K562 (cell line): ENCODE measurements at regions not wholly inside any gene's neighbourhood (a gene's known extent, or its start where the extent isn't known, plus 50 kb on each side); places are given as distances from the start of the nearest gene placed in this dataset.

ENCODE experiments used
- ATAC-seq: fragments of 200-7000 bp; cut with Tn5 transposase; 3 replicates; pipeline ENCODE4 v1.9.1; 2020; ENCODE audit warnings: moderate library complexity
- BruUV-seq: library from RNA; stranded (reverse); fragments of 400-500 nt; replicated peaks from 2 replicates; lab custom pipeline; 2021; lab: Mats Ljungman, UMichigan
- CTCF ChIA-PET: fragments of 300-600 bp; formaldehyde crosslinking; extraction: SDS; loops from one replicate; lab custom pipeline; 2021; ENCODE audit warnings: low intra/inter-chr PET ratio; lab: Yijun Ruan, JAX
- POLR2A ChIA-PET: fragments of 300-600, 350-650 bp; sonication (Branson Sonifier 250); formaldehyde crosslinking; extraction: SDS; loops from one replicate; lab custom pipeline; 2021; ENCODE audit warnings: antibody characterized with exemption, inconsistent platforms; lab: Yijun Ruan, JAX
- DNase-seq, 4 experiments: peaks; one replicate each; pipeline versions ENCODE4 v3.0.0 to v3.0.0-alpha.2; 2011 to 2018; ENCODE audit warnings: low spot score in 3 of 4, mixed read lengths in 3 of 4; ENCODE audit errors: extremely low read depth in 1 of 4
- FAIRE-seq: peaks from 2 replicates; lab custom pipeline; 2011; peaks lifted over from hg19 to GRCh38; lab: Jason Lieb, UNC
- H2AFZ ChIP-seq: 2 replicates; pipeline ENCODE4 v1.6.0; 2011; ENCODE audit warnings: low read depth, low read length, control low read depth, inconsistent platforms
- H3K27ac ChIP-seq: fragments of 200-600 bp; 3 replicates; pipeline ENCODE4 v1.8.0; 2011; ENCODE audit warnings: low read depth, mild to moderate bottlenecking, control low read depth, inconsistent platforms, low read length, moderate library complexity, mixed read lengths; ENCODE audit errors: extremely low read depth
- H3K27me3 ChIP-seq, 2 experiments: fragments of 300-600 bp in 1 of 2; 2 replicates in 1 of 2; 3 replicates in 1 of 2; pipeline versions ENCODE4 v1.6.0 to v1.8.0; 2011; ENCODE audit warnings: inconsistent platforms in 2 of 2, low read length in 2 of 2, mild to moderate bottlenecking in 1 of 2, mixed read lengths in 1 of 2, moderate library complexity in 1 of 2; ENCODE audit not compliant: control insufficient read depth in 2 of 2, insufficient read depth in 2 of 2
- H3K36me3 ChIP-seq: fragments of 300-600 bp; 3 replicates; pipeline ENCODE4 v1.8.0; 2011; ENCODE audit warnings: mild to moderate bottlenecking, low read length, inconsistent platforms; ENCODE audit not compliant: control insufficient read depth, insufficient read depth
- H3K4me1 ChIP-seq, 2 experiments: fragments of 200-600 bp in 1 of 2; replicated peaks in 1 of 2; 2 replicates in 1 of 2; 3 replicates in 1 of 2; pipeline versions ENCODE4 v1.5.1 to v1.8.0; 2011; ENCODE audit warnings: inconsistent platforms in 2 of 2, low read length in 2 of 2, mild to moderate bottlenecking in 1 of 2, mixed read lengths in 1 of 2, moderate library complexity in 1 of 2; ENCODE audit not compliant: control insufficient read depth in 2 of 2, insufficient read depth in 2 of 2
- H3K4me2 ChIP-seq: 2 replicates; pipeline ENCODE4 v1.6.1; 2011; ENCODE audit warnings: low read length, control low read depth, inconsistent platforms, mixed read lengths; ENCODE audit not compliant: insufficient read depth
- H3K4me3 ChIP-seq: fragments of 200-600 bp; sonication (generic), shearing (Covaris generic); 2 replicates; pipeline ENCODE4 v1.5.1; 2016; ENCODE audit warnings: control low read depth, inconsistent platforms
- H3K79me2 ChIP-seq: fragments of 200-600 bp; 3 replicates; pipeline ENCODE4 v1.8.0; 2011; ENCODE audit warnings: low read length, inconsistent platforms; ENCODE audit not compliant: control insufficient read depth, insufficient read depth
- H3K9ac ChIP-seq, 2 experiments: 2 replicates each; pipeline versions ENCODE4 v1.6.0 to v1.6.1; 2011; ENCODE audit warnings: low read depth in 2 of 2, low read length in 2 of 2, control low read depth in 1 of 2, inconsistent platforms in 1 of 2, mild to moderate bottlenecking in 1 of 2, mixed read lengths in 1 of 2; ENCODE audit not compliant: insufficient read depth in 1 of 2
- H3K9me1 ChIP-seq: one replicate; pipeline ENCODE4 v1.6.0; 2011; ENCODE audit warnings: inconsistent platforms, mild to moderate bottlenecking, low read length, moderate library complexity; ENCODE audit not compliant: control insufficient read depth, insufficient read depth
- H3K9me3 ChIP-seq: replicated peaks from 2 replicates; pipeline ENCODE4 v1.5.1; 2011; ENCODE audit warnings: low read depth, low read length, inconsistent platforms; ENCODE audit not compliant: control insufficient read depth, insufficient read depth
- H4K20me1 ChIP-seq: replicated peaks from 2 replicates; pipeline ENCODE4 v1.6.1; 2011; ENCODE audit warnings: low read length, inconsistent platforms, mixed read lengths; ENCODE audit not compliant: control insufficient read depth, insufficient read depth
- ADNP ChIP-seq: fragments of 200-800 bp; sonication (Bioruptor generic); IDR thresholded peaks from 2 replicates; pipeline ENCODE4 v1.6.1; 2016; ENCODE audit warnings: missing genetic modification characterization, missing compliant biosample characterization
- CBFA2T3 ChIP-seq: fragments of 450-650 bp; IDR thresholded peaks from 2 replicates; pipeline ENCODE4 v1.6.1; 2017
- CCNT2 ChIP-seq: IDR thresholded peaks from 2 replicates; pipeline ENCODE4 v1.6.1; 2011; ENCODE audit warnings: borderline replicate concordance, low read depth, mild to moderate bottlenecking, moderate library complexity, mixed read lengths, low read length; ENCODE audit not compliant: insufficient read length; ENCODE audit errors: extremely low read depth
- FOXK2 ChIP-seq, 2 experiments: fragments of 450-650 bp; IDR thresholded peaks in 1 of 2; conservative IDR thresholded peaks in 1 of 2; 2 replicates each; pipeline ENCODE4 v1.6.1; 2016; ENCODE audit warnings: low read depth in 2 of 2, mild to moderate bottlenecking in 1 of 2
- GABPB2 ChIP-seq: fragments of 250-450 bp; sonication (Bioruptor Pico); conservative IDR thresholded peaks from 2 replicates; pipeline ENCODE4 v1.5.1; 2021; ENCODE audit warnings: mild to moderate bottlenecking
- HDAC6 ChIP-seq: IDR thresholded peaks from 2 replicates; pipeline ENCODE4 v1.6.1; 2012; ENCODE audit warnings: low read depth, mild to moderate bottlenecking, control low read depth, inconsistent platforms, low read length, moderate library complexity
- ILF3 ChIP-seq: fragments of 450-650 bp; IDR thresholded peaks from 2 replicates; pipeline ENCODE4 v1.6.1; 2018; ENCODE audit warnings: antibody characterized with exemption, mild to moderate bottlenecking, moderate library complexity, borderline replicate concordance
- KDM5B ChIP-seq: fragments of 200-600 bp; sonication (generic); IDR thresholded peaks from 2 replicates; pipeline ENCODE4 v1.6.1; 2012; ENCODE audit warnings: low read depth, mild to moderate bottlenecking, moderate library complexity, low read length, control low read depth, inconsistent platforms; ENCODE audit not compliant: insufficient replicate concordance
- NFE2 ChIP-seq: IDR thresholded peaks from 2 replicates; pipeline ENCODE4 v1.6.1; 2014; ENCODE audit warnings: antibody characterized with exemption, low read depth
- PHB ChIP-seq: fragments of 250-450 bp; sonication (Bioruptor Pico); IDR thresholded peaks from 2 replicates; pipeline ENCODE4 v1.5.0; 2021
- POLR3A ChIP-seq: IDR thresholded peaks from 2 replicates; pipeline ENCODE4 v1.6.1; 2011; ENCODE audit warnings: borderline replicate concordance, mild to moderate bottlenecking, moderate library complexity; ENCODE audit not compliant: insufficient read length, insufficient read depth; ENCODE audit errors: extremely low read depth
- POLR3G ChIP-seq: IDR thresholded peaks from 2 replicates; pipeline ENCODE4 v1.6.1; 2011; ENCODE audit not compliant: insufficient read length, insufficient replicate concordance; ENCODE audit errors: extremely low read depth
- TEAD2 ChIP-seq: fragments of 450-650 bp; IDR thresholded peaks from 2 replicates; pipeline ENCODE4 v1.6.1; 2016; ENCODE audit warnings: missing genetic modification characterization, control low read depth, missing compliant biosample characterization
- XRCC5 ChIP-seq: fragments of 200-400 bp; formaldehyde crosslinking; IDR thresholded peaks from 2 replicates; pipeline ENCODE4 v1.6.1; 2017; ENCODE audit warnings: low read depth, mild to moderate bottlenecking, low read length
- ZNF347 ChIP-seq: fragments of 450-650 bp; formaldehyde crosslinking; IDR thresholded peaks from 2 replicates; pipeline ENCODE4 v1.4.0; 2020; ENCODE audit warnings: low read depth, mild to moderate bottlenecking, moderate library complexity
- ZNF586 ChIP-seq: fragments of 450-650 bp; formaldehyde crosslinking; conservative IDR thresholded peaks from 2 replicates; pipeline ENCODE4 v1.4.0; 2020; ENCODE audit warnings: mild to moderate bottlenecking, moderate library complexity
- WGBS: fragments of 100-300 bp; shearing (Covaris generic); methylation state at CpG from one replicate; pipeline ENCODE4 v1.1.6; 2016; ENCODE audit warnings: low coverage, mixed read lengths; ENCODE audit not compliant: insufficient coverage; ENCODE audit errors: missing lambda C conversion rate; 5-methylcytosine and 5-hydroxymethylcytosine counted together
- in situ Hi-C: fragments of 300-500 bp; cut with MboI; formaldehyde crosslinking; loops from 4 replicates; pipeline ENCODE4 v1.15.0; 2018; ENCODE audit warnings: inconsistent platforms, mixed read lengths
- intact Hi-C: fragments of 100-400 bp; cut with micrococcal nuclease; formaldehyde crosslinking; loops from 2 replicates; pipeline ENCODE4 v1.14.2; 2022
- TF ChIP-seq, protein P1 (sequence below): sonication (generic); formaldehyde crosslinking; IDR thresholded peaks from 2 replicates; pipeline ENCODE4 v1.8.1; 2023; ENCODE audit warnings: mild to moderate bottlenecking, missing genetic modification reagents
- TF ChIP-seq, protein P2 (sequence below): fragments of 450-650 bp; conservative IDR thresholded peaks from 2 replicates; pipeline ENCODE4 v1.6.1; 2016; ENCODE audit warnings: missing genetic modification characterization, low read depth, mild to moderate bottlenecking, control low read depth, missing compliant biosample characterization
- TF ChIP-seq, protein P3 (sequence below): fragments of 250-450 bp; sonication (Bioruptor Pico); IDR thresholded peaks from 2 replicates; pipeline ENCODE4 v1.9.0; 2021; ENCODE audit warnings: mild to moderate bottlenecking

DNA sequence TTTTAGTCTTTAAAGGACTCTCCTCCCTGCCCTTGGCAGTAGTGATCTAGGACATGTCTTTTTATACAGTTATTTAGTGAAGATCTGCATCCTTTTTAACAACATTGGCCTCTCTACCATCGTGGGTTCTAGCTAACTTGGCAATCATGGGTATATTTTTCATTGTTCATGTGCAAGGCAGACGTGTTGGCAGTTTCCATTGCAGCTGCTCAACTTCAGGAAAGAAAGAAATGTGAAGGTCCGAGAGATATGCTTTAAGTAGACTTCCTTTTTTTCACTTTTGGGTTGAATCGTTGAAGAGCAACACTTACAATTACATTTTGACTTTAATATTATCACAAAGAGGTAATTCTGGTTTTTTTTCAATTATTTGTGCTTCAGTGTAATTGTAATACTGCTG, 172.6 kb downstream of the SATB1 start (continued):
- TF ChIP-seq POLR3A: no peak
- TF ChIP-seq, protein P1, sequence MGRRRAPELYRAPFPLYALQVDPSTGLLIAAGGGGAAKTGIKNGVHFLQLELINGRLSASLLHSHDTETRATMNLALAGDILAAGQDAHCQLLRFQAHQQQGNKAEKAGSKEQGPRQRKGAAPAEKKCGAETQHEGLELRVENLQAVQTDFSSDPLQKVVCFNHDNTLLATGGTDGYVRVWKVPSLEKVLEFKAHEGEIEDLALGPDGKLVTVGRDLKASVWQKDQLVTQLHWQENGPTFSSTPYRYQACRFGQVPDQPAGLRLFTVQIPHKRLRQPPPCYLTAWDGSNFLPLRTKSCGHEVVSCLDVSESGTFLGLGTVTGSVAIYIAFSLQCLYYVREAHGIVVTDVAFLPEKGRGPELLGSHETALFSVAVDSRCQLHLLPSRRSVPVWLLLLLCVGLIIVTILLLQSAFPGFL: no peak
- no peak for TF ChIP-seq POLR3G
- no peak for TF ChIP-seq ILF3
- TF ChIP-seq CCNT2: no peak
- TF ChIP-seq, all 486 proteins: peak for 0

DNA sequence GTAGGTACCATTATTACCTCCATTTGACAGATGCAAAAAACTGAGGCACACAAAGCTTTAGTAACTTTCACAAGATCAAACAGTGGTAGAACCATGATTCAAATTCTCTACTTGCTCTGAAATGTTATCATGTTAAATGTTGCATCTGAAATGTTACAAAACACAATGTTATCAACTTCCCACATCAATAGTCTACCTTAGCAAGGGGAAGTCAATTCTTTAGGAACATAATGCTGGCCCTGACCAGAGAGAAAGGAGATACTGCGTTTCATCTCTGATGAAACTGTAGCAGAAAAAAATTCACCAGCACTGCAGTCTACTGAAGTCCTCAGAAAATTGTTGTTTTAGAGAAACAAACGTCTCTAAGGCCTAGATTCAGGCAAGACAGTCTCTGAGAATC, 174.1 kb downstream of the SATB1 start:
- H3K27me3 ChIP-seq: no peaks in the 10 kb centered on the region
- in situ Hi-C loops (no loop called here), intact Hi-C loops (no loop called here)
- ATAC-seq (no peak), DNase-seq (no peak), FAIRE-seq (no peak)
- no TSS peak for BruUV-seq
- no peak overlapping the region for H3K4me3 ChIP-seq
- H4K20me1 ChIP-seq: no peaks in the 10 kb centered on the region
- H3K9me3 ChIP-seq: 0 out of 2 replicates have a peak, but pooled peaks cover 2% of the 10 kb centered on the region
- WGBS: 3% methylated on average over 2 of the region's 2 CpGs
- no peaks in the 10 kb centered on the region for H3K9me1 ChIP-seq
- no peak overlapping the region for H3K9ac ChIP-seq
- H2AFZ ChIP-seq: no peak overlapping the region
- H3K36me3 ChIP-seq: no peaks in the 10 kb centered on the region
- H3K79me2 ChIP-seq: no peaks in the 10 kb centered on the region
- no peak overlapping the region for H3K27ac ChIP-seq
- ChIA-PET CTCF (no interaction called here), POLR2A (no interaction called here)
- no peak overlapping the region for H3K4me2 ChIP-seq
- H3K4me1 ChIP-seq: no peaks in the 10 kb centered on the region
- TF ChIP-seq FOXK2 (conservative IDR thresholded peaks at IDR 0.05 in 1 of 2, IDR thresholded peaks at IDR 0.05 in 1 of 2; ENCODE audit: low read depth in 2 of 2): no peak
- no peak for TF ChIP-seq ZNF347 (CRISPR knock-in tag)
- TF ChIP-seq PHB (CRISPR knock-in tag): no peak
- no peak for TF ChIP-seq HDAC6
- TF ChIP-seq NFE2: no peak
- TF ChIP-seq CBFA2T3: no peak
- TF ChIP-seq, protein P2, sequence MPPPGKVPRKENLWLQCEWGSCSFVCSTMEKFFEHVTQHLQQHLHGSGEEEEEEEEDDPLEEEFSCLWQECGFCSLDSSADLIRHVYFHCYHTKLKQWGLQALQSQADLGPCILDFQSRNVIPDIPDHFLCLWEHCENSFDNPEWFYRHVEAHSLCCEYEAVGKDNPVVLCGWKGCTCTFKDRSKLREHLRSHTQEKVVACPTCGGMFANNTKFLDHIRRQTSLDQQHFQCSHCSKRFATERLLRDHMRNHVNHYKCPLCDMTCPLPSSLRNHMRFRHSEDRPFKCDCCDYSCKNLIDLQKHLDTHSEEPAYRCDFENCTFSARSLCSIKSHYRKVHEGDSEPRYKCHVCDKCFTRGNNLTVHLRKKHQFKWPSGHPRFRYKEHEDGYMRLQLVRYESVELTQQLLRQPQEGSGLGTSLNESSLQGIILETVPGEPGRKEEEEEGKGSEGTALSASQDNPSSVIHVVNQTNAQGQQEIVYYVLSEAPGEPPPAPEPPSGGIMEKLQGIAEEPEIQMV (tag): no peak
- no peak for TF ChIP-seq TEAD2 (tag)
- TF ChIP-seq, protein P3, sequence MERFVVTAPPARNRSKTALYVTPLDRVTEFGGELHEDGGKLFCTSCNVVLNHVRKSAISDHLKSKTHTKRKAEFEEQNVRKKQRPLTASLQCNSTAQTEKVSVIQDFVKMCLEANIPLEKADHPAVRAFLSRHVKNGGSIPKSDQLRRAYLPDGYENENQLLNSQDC (CRISPR knock-in tag): no peak
- no peak for TF ChIP-seq ZNF586 (CRISPR knock-in tag)
- TF ChIP-seq XRCC5: no peak
- TF ChIP-seq KDM5B: no peak
- TF ChIP-seq ADNP (tag): no peak
- TF ChIP-seq GABPB2 (CRISPR knock-in tag): no peak
